BJ (cell line): ENCODE measurements at regions not wholly inside any gene's neighbourhood (a gene's known extent, or its start where the extent isn't known, plus 50 kb on each side); places are given as distances from the start of the nearest gene placed in this dataset.

Experiments used
- CTCF ChIA-PET: fragments of 350-600 bp; formaldehyde crosslinking; extraction: SDS; loops from one replicate; lab custom pipeline; 2021; ENCODE audit warnings: antibody characterized with exemption, inconsistent platforms; lab: Yijun Ruan, JAX
- POLR2A ChIA-PET: fragments of 300-600 bp; sonication (Branson Sonifier 250); formaldehyde crosslinking; extraction: SDS; loops from one replicate; lab custom pipeline; 2021; ENCODE audit warnings: antibody characterized with exemption; lab: Charles Lee
- DNase-seq: peaks from one replicate; pipeline ENCODE4 v3.0.0-alpha.2; 2011; ENCODE audit warnings: low read depth
- H3K27me3 ChIP-seq: 2 replicates; pipeline ENCODE4 v1.6.0; 2011; ENCODE audit warnings: low read length; ENCODE audit not compliant: control insufficient read depth, insufficient read depth
- H3K36me3 ChIP-seq: 2 replicates; pipeline ENCODE4 v1.5.1; 2011; ENCODE audit warnings: low read length; ENCODE audit not compliant: control insufficient read depth, insufficient read depth
- H3K4me3 ChIP-seq: 2 replicates; pipeline ENCODE4 v1.5.1; 2011; ENCODE audit warnings: low read depth, mild to moderate bottlenecking, control low read depth, low read length
- TF ChIP-seq, protein P1 (sequence below): IDR thresholded peaks from 2 replicates; pipeline ENCODE4 v1.5.1; 2011; ENCODE audit warnings: low read depth, mild to moderate bottlenecking, control low read depth, inconsistent platforms, low read length, moderate library complexity; ENCODE audit not compliant: insufficient read depth

DNA sequence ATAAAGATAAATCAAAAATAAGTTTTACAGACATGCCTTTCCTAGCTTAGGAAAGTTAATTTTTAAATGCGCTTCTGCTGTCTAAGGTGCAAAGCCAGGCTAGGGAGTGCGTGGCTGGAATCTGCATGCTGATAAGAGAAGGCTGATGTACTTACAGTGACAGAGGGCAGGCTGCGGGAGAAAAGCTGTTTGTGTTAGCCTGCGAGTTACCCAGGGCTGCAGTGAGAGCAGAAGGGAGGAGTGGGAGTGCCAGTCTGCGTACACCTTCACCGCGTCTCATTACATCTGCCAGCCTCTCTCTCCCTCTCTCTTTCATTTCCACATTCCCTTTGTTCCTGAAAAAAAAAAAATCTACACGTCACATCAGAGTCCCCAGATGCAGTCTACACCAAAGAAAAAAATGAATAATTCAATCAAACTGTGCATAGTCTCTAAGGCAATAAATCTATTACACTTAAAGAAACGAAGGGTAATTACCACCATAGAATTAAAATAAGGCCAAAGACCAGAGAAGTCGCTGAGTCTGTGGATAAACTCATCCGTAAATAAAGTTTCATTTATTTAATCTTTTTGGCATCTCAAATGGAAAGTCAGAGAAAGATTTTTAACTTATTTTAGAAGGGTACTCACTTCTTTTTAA, 126.4 kb upstream of the C11orf58 start:
- H3K27me3 ChIP-seq: peaks cover 46% of the 10 kb centered on the region
- TF ChIP-seq, protein P1, sequence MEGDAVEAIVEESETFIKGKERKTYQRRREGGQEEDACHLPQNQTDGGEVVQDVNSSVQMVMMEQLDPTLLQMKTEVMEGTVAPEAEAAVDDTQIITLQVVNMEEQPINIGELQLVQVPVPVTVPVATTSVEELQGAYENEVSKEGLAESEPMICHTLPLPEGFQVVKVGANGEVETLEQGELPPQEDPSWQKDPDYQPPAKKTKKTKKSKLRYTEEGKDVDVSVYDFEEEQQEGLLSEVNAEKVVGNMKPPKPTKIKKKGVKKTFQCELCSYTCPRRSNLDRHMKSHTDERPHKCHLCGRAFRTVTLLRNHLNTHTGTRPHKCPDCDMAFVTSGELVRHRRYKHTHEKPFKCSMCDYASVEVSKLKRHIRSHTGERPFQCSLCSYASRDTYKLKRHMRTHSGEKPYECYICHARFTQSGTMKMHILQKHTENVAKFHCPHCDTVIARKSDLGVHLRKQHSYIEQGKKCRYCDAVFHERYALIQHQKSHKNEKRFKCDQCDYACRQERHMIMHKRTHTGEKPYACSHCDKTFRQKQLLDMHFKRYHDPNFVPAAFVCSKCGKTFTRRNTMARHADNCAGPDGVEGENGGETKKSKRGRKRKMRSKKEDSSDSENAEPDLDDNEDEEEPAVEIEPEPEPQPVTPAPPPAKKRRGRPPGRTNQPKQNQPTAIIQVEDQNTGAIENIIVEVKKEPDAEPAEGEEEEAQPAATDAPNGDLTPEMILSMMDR: no peak
- H3K4me3 ChIP-seq: no peak overlapping the region
- no peaks in the 10 kb centered on the region for H3K36me3 ChIP-seq
- ChIA-PET CTCF (interaction anchor here (0.7 to 4.8 kb wide), 6 partner anchors 7 to 963 kb away, joined by 3 to 50 read pairs (median 5); no protein-coding TSS in a partner anchor), POLR2A (interaction anchor here (0.6 kb wide), 1 partner anchor 525 kb away, joined by 3 read pairs; no protein-coding TSS in a partner anchor)
- DNase-seq: no peak

GRCh38 chr11:16611401-16611921, 127.0 kb upstream of the C11orf58 start:
- H3K27me3 ChIP-seq: peaks cover 49% of the 10 kb centered on the region
- H3K4me3 ChIP-seq: no peak overlapping the region
- TF ChIP-seq, protein P1: no peak
- H3K36me3 ChIP-seq: no peaks in the 10 kb centered on the region
- POLR2A ChIA-PET: interaction anchor here (0.6 kb wide), 1 partner anchor 524 kb away, joined by 3 read pairs; no protein-coding TSS in a partner anchor
- CTCF ChIA-PET: interaction anchor here (0.5 to 4.8 kb wide), 3 partner anchors 792 to 962 kb away, joined by 3 to 50 read pairs (median 4); no protein-coding TSS in a partner anchor
- no peak for DNase-seq

GRCh38 chr11:16610738-16611388, 127.6 kb upstream of the C11orf58 start:
- DNase-seq: no peak
- peaks cover 49% of the 10 kb centered on the region for H3K27me3 ChIP-seq
- TF ChIP-seq, protein P1: no peak
- ChIA-PET CTCF (interaction anchor here (0.5 to 4.8 kb wide), 3 partner anchors 791 to 962 kb away, joined by 3 to 50 read pairs (median 4); no protein-coding TSS in a partner anchor), POLR2A (no interaction called here)
- no peak overlapping the region for H3K4me3 ChIP-seq
- H3K36me3 ChIP-seq: no peaks in the 10 kb centered on the region

- Histone ChIP-seq H3K27me3 (peaks cover 49% of the 10 kb centered on the region), H3K4me3 (no peak overlapping the region), H3K36me3 (no peaks in the 10 kb centered on the region)
- no peak for DNase-seq
- ChIA-PET CTCF (interaction anchor here (1.3 to 4.8 kb wide), 2 partner anchors 791 to 961 kb away, joined by 4 to 50 read pairs; no protein-coding TSS in a partner anchor), POLR2A (no interaction called here)
- TF ChIP-seq, protein P1: no peak
Measured at GRCh38 chr11:16610213-16610737, 128.2 kb upstream of the C11orf58 start.

GRCh38 chr11:16609769-16610168, 128.7 kb upstream of the C11orf58 start:
- TF ChIP-seq, protein P1: no peak
- no peak for DNase-seq
- CTCF ChIA-PET: no interaction called here

More at GRCh38 chr11:16609769-16610168, 128.7 kb upstream of the C11orf58 start:
- H3K4me3 ChIP-seq: no peak overlapping the region
- POLR2A ChIA-PET: no interaction called here
- H3K36me3 ChIP-seq: no peaks in the 10 kb centered on the region
- peaks cover 49% of the 10 kb centered on the region for H3K27me3 ChIP-seq
